GM19455 (cell line): ENCODE measurements at regions not wholly inside any gene's neighbourhood (a gene's known extent, or its start where the extent isn't known, plus 50 kb on each side); places are given as distances from the start of the nearest gene placed in this dataset.
"Not testable (repeated sequence)": the region's sequence is repeated elsewhere in the genome, so short reads cannot be mapped to it uniquely, and the experiment has no call there.

Source experiments
- ATAC-seq: cut with Tn5 transposase; IDR thresholded peaks from one replicate; pipeline ENCODE4 v1.9.1; 2021; ENCODE audit not compliant: unreplicated experiment

DNA sequence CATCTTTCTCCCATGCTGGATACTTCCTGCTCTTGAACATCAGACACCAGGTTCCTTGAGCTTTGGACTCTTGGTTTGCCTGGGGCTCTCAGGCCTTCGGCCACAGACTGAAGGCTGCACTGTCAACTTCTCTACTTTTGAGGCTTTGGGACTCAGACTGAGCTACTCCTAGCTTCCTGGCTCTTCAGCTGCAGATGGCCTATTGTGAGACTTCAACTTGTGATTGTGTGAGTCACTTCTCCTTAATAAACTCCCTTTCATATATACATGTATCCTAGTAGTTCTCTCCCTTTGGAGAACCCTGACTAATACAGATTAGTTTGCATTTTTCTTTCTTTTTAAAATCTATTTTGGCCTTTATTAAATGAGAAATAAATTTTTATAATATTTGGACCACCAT lies 276.2 kb upstream of the SEMA3C start:
- ATAC-seq: no peak

DNA sequence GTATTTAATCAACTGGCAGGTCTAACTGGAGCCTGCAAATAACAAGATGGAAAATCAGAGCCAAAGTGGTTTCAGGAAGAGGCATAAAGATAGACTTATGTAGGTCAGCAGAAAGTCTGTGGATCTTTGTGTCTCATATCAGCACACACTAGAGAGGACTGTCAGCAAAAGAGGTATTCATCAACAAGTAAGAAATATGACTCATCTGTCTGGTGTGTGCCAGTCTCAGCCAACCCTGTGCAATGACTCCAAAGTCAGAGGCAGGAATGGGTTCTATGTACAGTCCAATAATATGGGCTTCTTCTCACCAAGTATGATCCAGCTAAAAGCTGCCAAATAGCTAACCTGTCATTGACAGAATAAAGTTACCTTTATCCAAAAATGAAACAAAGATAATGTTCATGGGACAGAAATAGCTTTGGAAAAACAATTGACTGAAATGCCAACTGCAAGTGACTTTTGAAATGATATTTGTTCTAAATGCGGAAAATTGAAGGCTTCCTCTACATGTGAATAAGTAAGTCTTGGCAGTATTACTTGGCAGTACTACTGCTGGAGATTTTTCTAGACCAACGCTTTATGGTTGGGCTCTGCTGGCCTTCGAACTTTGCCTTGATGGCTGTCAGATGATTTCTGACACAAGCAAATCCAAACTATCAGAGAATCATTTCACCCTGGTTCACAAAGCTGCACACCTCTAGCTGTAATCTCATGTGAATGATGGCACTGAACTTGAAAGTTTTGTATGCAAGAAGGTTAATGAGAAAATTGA lies 272.3 kb upstream of the SEMA3C start:
- ATAC-seq: no peak

DNA sequence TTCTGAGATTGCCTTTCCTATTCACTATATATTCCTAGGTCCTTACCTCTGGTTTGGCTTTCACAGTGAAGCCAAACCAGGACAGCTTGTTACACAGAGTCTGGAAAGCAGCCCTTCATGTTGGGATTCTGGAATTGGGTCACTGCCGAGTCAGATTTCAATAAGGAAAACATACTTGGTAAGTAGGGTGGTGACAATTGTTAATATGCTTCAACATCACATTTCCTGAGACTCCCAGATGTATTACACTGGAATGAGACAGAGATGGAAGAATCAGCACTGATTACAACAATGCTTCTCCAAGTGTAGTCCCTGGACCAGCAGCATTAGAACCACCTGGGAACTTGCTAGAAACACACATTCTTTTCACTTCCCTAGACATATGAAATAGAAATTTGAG lies 268.9 kb upstream of the SEMA3C start:
- ATAC-seq: no peak

DNA sequence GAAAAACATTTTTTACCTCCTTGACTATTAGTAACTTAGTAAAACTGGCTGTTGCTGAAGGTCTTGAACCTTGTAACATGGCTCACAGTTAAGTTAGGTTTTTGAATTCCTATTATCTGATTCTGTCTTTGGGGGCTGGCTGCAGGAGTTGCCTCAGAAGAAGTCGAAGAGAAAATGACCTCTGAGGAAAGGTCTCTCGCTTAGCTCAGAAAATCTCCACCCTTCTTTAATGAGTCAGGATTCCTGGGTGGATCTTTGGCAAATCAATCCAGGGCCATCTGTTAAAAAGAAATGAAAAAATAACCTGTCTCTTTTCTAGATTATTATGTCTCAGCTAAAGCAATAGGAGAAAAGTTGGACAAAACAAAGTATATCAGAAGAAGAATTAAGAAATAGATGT lies 267.8 kb upstream of the SEMA3C start:
- ATAC-seq: no peak

DNA sequence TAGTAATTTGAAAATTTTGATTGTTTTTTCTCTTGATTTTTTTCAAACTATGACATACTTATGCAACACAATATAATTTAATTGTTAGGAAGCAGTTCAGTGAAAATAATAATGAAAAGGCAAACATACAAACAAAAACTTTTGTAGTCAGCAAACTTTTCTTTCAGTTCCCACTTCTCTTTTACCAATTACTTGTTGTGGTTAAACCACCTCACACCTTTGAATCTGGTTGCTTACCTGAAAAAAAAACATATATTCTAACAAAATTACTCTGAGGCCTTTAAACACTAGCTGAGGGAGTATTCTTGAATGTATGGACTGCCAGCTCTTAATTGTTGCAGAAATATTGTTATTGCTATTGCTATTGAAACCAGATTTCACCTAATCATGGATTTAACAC lies 266.2 kb upstream of the SEMA3C start:
- no peak for ATAC-seq

DNA sequence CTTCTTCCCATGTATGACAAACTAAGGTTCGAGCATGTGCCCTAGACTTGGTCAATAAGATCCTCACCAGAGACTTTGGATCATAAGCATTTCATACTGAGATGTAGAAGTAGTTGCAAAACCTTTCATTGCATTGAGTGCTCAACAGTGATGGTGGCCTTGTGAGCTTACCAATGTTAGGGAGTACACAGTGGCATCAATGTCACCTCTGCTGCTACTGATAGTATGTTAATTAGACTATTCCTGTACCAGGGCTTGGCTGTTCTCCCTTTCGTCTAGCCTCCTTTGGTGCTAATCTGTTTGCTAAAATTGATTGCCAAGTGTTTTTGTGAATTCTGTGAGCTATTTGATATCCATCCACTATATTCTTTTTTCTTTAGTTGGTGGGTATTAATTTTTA lies 264.5 kb upstream of the SEMA3C start:
- no peak for ATAC-seq

DNA sequence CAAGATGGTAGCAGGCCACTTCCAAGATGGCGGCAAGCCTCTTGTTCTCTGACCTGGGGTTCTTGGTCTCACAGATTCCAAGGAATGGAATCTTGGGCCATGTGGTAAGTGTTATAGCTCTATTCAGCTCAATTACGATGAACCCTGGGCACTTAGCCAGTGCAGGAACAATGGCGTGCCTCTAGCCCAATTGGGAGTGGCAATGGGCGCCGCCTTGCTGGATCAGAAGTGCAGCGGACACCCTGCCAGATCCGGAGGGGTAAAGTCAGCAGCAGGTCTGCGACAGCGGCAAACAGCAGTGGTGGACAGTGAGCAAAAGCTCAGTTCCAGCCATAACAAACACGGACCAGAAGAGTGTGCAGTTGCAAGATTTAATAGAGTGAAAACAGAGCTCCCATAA lies 263.2 kb upstream of the SEMA3C start:
- ATAC-seq: not testable (repeated sequence)

DNA sequence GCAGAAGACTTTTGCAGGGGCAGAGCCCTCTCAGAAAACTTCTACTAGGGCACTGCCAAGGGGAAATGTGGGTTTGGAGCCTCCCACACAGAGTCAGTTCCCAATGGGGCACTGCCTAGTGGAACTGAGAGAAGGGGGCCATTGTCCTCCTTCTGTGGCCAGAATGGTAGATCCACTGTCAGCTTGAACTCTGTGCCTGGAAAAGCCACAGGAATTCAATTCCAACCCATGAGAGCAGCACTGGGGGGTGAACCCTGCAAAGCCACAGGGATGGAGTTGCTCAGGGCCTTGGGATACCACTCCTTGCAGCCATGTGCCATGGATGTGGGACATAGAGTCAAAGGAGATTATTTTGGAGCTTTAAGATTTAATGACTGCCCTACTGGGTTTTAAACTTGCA lies 262.2 kb upstream of the SEMA3C start:
- ATAC-seq: no peak

DNA sequence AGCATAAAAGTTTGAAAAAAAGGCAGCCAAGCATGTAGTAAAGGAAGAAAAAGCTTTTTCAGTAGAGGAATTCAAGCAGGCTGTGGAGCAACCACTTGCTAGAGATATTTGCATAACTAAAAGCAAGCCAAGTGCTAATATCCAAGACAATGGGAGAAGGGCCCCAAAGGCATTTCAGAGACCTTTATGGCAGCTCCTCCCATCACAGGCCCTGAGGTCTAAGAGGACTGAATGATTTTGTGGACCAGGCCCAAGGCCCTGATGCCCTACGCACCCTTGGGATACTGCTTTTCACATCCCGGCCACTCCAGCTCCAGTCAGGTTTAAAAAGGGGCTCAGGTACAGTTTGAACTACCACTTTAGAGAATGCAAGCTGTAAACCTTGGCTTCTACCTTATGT lies 261.7 kb upstream of the SEMA3C start:
- no peak for ATAC-seq

DNA sequence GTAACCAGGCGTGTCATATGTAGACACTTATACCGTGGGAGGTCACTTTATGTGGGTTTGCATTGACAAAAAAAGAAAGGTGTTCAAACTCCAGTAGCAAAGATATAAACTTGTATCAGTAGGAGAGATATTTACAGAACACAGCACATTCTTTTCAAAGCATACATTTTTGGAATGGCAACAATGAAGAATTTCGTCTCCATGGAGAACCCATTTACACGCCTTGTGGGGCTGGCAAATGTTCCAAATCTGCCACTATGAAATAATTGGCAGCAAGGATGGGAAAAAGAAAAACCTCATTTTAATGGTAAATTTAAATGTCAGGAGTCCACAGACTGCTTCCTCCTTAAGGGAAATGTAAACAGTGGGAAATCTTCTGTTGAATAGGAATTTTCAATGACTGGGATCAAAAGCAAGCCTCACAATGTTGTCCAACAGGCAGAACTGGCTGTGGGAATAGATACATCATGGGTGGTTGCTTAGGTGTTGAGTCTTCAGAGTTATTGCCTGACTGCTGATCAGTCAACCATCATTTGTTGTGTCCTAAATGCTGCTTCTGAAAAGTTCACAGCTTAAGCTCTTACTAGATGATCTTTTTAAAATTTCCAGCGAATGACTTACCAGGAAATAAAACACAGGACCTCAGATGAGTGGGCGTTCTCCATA lies 256.6 kb upstream of the SEMA3C start:
- no peak for ATAC-seq

DNA sequence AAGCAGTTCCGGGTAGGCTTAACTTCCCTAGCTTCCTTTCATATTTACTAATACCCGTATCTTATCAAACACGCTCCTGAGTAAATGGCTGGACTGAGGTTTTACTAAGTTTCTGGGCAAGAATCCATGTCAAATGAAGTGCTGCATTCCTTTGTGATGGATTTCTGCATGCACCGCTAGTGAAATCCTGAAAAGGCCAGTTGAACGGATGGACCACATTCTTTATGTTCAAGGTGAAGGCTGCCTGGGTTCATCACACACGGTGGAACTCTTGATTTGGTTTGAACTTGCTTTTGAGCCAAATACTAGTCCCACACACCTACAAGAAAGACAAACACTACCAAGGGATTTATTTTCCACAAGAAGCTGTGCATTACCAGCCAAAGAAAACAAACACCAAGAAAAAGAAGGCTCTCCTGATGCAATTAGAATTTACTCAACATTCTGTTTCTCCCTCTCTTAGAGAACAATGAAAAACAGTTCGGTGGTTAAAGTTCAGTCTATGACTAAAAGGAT lies 255.0 kb upstream of the SEMA3C start:
- ATAC-seq: no peak

DNA sequence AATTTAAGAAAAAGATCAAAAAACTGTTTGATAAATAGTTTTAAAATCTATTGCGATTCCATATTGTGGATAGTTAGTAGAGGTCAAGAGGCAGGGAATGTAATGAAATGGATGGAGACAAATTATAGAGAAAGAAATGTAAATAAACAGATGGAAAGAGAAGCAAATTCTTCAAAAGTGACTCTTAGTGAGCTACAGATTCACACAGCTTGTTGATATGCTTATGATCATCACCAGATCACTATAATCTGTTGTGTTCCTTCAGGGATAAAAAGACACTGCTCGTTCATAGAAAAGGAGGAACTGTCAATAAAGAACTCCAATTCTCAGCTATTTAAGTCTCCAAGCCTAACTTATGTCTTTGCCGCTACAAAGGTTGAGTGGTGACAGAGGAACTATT lies 251.4 kb upstream of the SEMA3C start:
- ATAC-seq: no peak

DNA sequence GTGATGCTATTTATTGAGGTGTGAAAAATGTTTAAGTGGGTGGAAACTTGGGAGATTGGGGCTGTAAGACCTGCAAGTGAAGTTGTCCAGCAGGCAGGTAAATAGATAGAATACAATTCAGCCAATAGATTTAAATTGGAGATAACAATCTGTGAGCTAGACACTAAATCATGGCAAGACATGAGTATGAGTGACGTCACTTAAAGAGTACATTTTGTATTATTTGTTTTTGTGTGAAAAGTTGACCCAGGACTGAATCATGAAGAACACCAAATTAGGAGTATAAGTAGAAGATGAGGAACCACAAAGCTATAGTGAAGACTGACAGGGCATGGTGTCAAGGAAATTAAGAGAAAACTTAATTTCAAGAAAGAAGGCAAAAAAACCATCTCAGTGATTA lies 249.1 kb upstream of the SEMA3C start:
- no peak for ATAC-seq

DNA sequence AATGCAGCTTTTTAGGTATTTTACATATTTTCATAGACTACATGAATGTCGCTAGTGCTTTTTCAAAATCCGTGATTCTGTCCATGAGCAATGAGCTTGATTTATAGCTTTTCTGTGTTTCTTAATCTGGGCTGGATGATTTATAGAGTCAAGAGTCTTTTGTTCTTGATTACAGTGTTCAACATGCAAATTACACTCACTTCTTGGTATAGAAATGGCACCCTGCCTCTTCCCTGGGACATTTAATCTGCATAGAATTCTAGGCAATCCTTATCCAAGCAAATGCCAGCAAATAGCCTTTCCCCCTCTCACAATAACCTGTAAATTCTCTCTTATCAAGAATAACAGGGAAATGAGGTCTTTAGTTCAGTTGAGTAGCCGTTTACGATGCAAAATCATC lies 246.2 kb upstream of the SEMA3C start:
- no peak for ATAC-seq

DNA sequence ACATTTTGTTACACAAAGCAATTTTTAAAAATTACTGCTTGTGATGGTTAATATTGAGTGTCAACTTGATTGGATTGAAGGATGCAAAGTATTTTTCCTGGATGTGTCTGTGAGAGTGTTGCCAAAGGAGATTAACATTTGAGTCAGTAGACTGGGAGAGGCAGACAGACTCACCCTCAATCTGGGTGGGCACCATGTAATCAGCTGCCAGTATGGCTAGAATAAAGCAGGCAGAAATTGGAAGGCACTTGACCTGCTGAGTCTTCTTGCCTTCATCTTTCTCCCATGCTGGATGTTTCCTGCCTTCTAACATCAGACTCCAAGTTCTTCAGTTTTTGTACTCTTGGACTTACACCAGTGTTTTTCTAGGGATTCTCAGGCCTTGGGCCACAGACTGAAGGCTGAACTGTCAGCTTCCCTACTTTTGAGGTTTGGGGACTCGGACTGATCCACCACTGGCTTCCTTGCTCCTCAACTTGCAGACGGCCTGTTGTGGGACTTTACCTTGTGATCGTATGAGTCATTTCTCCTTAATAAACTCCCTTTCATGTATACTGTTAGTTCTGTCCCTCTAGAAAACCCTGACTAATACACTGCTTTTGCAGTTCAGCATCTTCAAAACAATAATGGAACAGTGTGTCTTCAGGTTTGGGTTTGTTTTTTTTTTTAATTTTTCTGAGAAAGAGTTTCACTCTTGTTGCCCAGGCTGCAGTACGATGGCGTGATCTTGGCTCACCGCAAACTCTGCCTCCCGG lies 244.1 kb upstream of the SEMA3C start:
- no peak for ATAC-seq

DNA sequence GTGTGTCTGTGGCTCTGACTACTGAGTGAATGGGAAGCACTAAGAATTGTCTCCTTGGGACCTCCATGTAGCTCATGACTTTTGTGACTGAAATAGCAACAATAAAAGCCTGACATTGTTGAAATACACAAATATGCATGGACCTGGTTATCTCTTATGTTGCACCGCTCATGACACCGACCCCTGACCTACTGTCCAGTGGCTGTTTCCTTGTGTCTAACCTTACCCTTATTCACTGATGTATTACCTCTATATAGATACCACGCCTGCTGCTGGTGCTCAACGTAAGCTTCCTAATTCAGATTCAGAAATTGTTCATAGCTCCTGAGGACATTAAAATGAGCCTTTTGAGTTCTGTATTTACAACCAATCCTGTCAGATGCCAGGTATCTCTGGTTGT lies 243.4 kb upstream of the SEMA3C start:
- no peak for ATAC-seq

DNA sequence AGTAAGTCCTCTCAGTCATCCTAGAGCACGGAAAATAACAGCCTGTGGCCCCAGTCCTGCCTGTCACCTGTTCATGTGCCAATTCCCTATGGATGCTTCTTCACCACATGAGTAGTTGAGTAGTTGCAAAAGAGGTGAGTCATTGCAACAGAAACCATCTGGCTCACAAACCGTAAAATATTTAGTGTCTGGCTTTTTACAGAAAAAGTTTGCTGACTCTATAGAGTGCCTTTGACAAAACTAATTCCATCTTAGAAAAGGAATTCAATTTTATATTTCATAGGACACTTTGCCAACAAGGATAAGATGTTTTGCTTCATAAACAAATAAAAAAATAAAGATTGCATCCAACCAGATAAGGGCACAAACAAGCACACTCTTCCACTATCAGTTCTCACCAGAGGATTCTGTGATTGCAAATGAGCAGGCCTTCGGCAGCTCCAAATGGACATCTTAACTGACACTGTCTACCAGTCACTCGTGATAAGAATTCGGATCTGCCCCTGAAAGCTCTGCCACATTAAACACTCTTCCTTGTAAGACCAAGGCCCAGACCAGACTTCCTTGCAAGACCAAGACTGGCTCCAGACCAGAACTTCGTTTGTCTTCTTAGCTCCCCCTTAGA lies 242.7 kb upstream of the SEMA3C start:
- ATAC-seq: no peak

DNA sequence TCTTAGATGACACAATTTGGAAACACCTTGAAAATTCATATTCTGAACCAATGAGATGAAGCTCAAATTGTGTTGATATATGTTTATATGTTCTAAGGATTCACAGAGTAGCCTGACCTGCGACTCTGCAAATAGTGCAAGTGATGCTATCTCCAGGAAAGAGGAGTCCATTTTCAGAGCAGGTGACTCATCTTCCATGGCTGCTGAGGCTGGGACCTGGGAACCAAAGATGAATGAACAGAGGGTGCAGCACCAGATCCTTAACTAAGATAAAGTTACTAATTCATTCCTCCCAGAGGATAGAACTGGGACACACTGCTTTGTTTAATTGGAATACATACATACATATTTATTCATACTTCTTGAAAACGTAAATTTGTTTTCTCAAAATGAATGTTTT lies 240.6 kb upstream of the SEMA3C start:
- ATAC-seq: no peak

DNA sequence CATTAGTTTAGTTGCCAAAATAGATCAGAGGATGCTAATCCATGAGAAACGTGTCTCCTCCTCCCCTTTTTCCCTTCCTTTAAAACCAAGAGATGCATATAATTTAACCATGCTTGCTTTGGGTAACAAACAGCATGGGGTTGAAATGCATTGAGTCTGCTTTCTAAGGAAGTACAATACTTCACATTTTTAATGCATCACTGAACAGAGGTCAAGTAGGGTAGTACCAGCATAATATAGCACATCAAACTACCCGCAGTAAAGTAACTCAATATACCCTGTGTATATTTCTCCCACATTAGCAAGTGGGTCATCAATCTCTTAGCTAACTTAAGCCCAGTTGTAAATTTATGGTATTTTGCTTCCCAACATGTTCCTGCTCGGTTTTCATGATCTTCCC lies 239.3 kb upstream of the SEMA3C start:
- ATAC-seq: no peak

DNA sequence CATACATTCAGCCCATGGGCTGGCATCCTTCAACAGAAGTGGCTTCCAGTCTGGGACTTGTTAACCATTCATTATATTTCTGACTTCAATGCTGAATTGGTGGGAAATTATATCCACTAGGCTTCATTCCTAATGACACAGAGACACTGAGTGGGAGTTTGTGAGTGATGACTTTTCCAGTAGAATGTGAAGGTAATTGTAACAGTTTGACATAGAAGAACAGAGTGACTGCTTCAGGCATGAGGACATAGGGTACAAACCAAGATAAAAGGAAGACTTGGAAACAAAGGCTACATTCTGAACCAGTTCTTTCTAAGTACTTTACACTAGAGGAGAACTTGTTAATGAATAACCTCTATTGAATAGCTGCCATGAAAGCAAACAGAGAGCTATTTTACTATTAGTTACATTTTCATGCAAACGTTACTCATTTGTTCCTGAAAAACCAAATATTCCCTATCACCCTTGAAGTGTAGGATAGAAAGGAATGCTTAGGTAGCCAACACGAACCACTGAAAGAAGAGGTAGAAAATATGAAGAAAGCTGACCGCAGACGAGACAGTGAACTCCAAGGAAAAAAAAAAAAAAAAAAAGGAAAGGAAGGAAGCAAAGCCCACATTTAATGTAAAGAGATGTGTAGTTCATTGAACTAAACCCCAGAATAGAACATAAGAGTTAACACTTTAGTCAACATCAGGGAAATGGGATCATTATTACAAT lies 237.0 kb upstream of the SEMA3C start:
- ATAC-seq: no peak

DNA sequence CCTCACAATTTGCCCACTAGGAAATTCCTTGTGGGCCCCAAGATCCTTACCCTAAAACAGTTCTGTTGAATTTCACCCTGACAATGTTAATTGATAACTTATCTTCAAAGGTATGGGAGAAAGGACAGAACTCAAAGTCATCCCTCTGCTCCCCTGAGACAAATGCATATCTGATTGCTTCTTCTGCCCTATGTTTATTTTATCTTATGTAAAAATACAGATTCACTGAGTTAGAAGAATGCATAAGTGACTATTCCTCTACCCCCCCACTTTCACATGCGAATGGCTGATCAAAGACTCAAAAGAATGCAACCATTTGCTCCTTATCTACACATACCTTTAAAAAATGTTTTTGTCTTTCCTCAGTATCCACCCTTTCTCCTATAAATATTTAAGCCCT lies 235.7 kb upstream of the SEMA3C start:
- no peak for ATAC-seq
